Glutamatergic neuron (in vitro differentiated cells): ENCODE measurements at regions not wholly inside any gene's neighbourhood (a gene's known extent, or its start where the extent isn't known, plus 50 kb on each side); places are given as distances from the start of the nearest gene placed in this dataset.

Experiments used
- DNase-seq: peaks from one replicate; pipeline ENCODE4 v3.0.0; 2022
- H3K27ac Mint-ChIP-seq: one replicate; pipeline ENCODE4 v1.8.0; 2020; ENCODE audit warnings: mild to moderate bottlenecking, mixed read lengths, inconsistent platforms; ENCODE audit not compliant: unreplicated experiment
- H3K27me3 Mint-ChIP-seq: one replicate; pipeline ENCODE4 v1.8.0; 2020; ENCODE audit warnings: mild to moderate bottlenecking, moderate library complexity, mixed read lengths, inconsistent platforms; ENCODE audit not compliant: unreplicated experiment
- H3K36me3 Mint-ChIP-seq: one replicate; pipeline ENCODE4 v1.8.0; 2020; ENCODE audit warnings: mild to moderate bottlenecking, mixed read lengths, inconsistent platforms; ENCODE audit not compliant: unreplicated experiment
- H3K4me1 Mint-ChIP-seq: one replicate; pipeline ENCODE4 v1.8.0; 2020; ENCODE audit warnings: mild to moderate bottlenecking, low read depth, mixed read lengths, inconsistent platforms; ENCODE audit not compliant: unreplicated experiment
- H3K4me3 Mint-ChIP-seq: one replicate; pipeline ENCODE4 v1.8.0; 2020; ENCODE audit warnings: mild to moderate bottlenecking, mixed read lengths, inconsistent platforms; ENCODE audit not compliant: unreplicated experiment
- H3K9me3 Mint-ChIP-seq: one replicate; pipeline ENCODE4 v1.8.0; 2020; ENCODE audit warnings: mild to moderate bottlenecking, moderate library complexity, mixed read lengths, inconsistent platforms; ENCODE audit not compliant: unreplicated experiment
- CTCF ChIP-seq: fragments of 200-600 bp; sonication (generic); IDR thresholded peaks from one replicate; pipeline ENCODE4 v1.5.0; 2021; ENCODE audit not compliant: partially characterized antibody, unreplicated experiment

DNA sequence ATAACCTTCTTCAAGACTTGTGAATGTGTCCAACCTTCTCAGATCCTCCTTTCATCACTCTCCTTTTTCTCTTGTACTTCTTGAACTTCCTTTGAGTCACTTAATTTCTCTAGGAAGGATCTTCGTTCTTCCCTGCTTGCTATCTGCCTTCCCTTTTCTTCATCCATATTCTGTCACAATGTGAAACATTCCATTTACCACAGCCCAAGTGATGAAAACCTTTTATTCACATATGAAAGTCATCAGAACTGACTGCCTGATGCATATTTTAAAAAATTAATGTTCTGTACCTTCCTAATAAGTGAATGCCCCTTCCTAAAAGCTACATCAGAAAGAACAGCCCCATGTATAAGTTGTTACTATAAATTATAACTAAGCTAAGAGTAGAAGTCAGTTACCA is 520.4 kb upstream of the LUZP2 start:
- no peak for TF ChIP-seq CTCF
- Mint-ChIP-seq H3K27ac (no peak overlapping the region), H3K36me3 (no peaks in the 10 kb centered on the region), H3K4me1 (no peaks in the 10 kb centered on the region), H3K27me3 (no peaks in the 10 kb centered on the region), H3K9me3 (no peaks in the 10 kb centered on the region), H3K4me3 (no peak overlapping the region)
- DNase-seq = no peak

DNA sequence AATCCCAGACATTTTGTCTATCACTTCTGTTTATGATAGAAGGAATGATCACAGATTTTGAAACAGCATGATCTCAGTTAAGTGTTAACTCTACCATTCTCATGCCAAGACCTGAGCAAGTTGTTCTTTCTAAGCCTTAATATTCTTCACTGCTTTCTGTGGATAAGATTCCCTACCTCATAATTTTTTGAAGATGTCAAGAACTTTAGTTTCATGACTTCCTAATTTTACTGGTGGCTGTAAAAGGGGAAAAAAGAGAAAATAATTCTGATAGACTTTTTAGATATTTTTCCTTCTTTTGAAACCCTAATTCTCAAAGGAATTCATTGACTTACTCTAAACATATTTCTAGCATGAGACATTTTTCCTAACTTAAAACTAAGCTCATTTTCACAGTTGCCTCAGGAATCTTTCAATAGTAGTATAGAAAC is 520.0 kb upstream of the LUZP2 start:
- Mint-ChIP-seq H3K9me3 (no peaks in the 10 kb centered on the region), H3K4me3 (no peak overlapping the region), H3K27ac (no peak overlapping the region), H3K27me3 (no peaks in the 10 kb centered on the region), H3K36me3 (no peaks in the 10 kb centered on the region), H3K4me1 (no peaks in the 10 kb centered on the region)
- DNase-seq = no peak
- no peak for TF ChIP-seq CTCF

DNA sequence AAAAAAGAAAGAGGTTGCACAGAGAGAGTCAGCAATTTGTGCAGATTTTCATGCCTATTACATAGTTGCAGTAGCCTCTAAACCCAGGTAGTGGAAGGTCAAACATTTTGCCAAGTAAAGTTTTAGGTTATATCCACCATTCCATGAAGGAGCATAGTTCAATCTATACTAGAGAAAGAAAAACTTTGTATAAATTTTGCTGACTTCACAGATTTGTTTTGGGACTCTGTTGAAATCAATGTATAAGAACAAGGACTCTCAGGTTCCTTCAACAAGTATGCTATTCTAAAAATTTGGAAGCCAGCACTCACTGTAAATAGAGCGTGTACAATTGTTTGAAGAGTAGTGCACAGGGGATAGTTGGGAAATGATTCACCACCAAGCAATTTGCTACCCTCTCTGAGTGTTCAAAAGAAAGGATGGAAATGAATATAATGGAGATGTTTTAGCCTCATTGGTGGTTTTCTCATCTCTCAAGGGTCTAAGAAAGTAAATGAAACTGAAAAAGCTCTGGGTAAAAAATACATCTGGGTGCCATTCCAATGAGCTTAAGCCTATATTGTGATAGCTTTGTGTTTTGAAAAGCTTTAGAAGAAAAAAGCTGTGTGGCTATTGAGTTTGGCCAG is 508.4 kb upstream of the LUZP2 start:
- no peaks in the 10 kb centered on the region for H3K9me3 Mint-ChIP-seq

DNA sequence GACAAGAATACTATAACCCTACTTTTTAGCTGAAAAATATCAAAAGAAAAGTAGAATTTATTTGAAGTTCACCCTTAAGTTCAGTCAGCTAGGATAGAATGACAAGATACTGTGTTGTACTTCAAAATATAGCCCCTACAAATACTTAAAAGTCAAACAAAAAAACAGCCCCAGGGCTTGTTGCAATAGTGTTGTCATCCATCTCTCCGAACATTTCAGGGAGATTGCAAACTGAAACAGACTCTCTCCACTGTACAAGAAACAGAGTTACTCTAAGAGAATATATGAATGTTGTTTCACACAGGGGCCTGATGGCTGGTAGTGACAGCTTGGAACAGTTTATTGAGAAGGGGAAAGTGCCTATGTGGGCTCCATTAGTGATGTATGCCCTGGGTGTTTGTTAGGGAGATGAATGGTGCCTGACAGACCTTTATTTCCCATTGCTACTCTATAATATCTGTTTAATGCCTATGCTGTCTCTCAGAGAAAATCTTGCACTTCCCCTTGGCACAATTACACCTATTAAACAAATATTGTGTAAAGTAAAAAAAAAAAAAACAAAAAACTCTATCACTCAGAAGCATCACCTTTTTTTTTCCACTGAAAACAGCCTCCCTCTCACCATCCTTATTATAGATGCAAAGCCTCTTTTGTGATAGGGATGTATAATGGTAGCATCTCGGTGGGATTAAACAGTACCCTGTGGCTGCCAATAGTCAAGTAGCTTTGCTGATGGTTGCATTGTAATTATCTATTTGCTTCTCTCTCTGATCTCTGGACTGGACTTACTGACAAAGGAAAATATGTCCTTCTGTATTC is 506.3 kb upstream of the LUZP2 start:
- H3K27me3 Mint-ChIP-seq = peaks cover 3% of the 10 kb centered on the region
- no peaks in the 10 kb centered on the region for H3K9me3 Mint-ChIP-seq
- H3K4me1 Mint-ChIP-seq = peaks cover 2% of the 10 kb centered on the region
- TF ChIP-seq CTCF = no peak
- H3K27ac Mint-ChIP-seq = no peak overlapping the region
- no peak overlapping the region for H3K4me3 Mint-ChIP-seq
- peaks cover 5% of the 10 kb centered on the region for H3K36me3 Mint-ChIP-seq
- no peak for DNase-seq

More for the DNA sequence above, 508.4 kb upstream of the LUZP2 start:
- H3K4me1 Mint-ChIP-seq = peaks cover 2% of the 10 kb centered on the region
- H3K36me3 Mint-ChIP-seq = peaks cover 5% of the 10 kb centered on the region
- H3K27ac Mint-ChIP-seq = no peak overlapping the region
- peaks cover 3% of the 10 kb centered on the region for H3K27me3 Mint-ChIP-seq
- no peak for TF ChIP-seq CTCF
- no peak overlapping the region for H3K4me3 Mint-ChIP-seq
- DNase-seq = no peak

- no peak for DNase-seq
- peaks cover 5% of the 10 kb centered on the region for H3K36me3 Mint-ChIP-seq
- H3K9me3 Mint-ChIP-seq = peaks cover under 1% of the 10 kb centered on the region
- H3K4me1 Mint-ChIP-seq = peaks cover 2% of the 10 kb centered on the region
- H3K27me3 Mint-ChIP-seq = peaks cover 3% of the 10 kb centered on the region
- H3K4me3 Mint-ChIP-seq = no peak overlapping the region
- H3K27ac Mint-ChIP-seq = no peak overlapping the region
- TF ChIP-seq CTCF = no peak
These were observed 505.7 kb upstream of the LUZP2 start for GRCh38 chr11:23991165-23991539.
